ENCODE measurements at regions not wholly inside any gene's neighbourhood (a gene's known extent, or its start where the extent isn't known, plus 50 kb on each side); places are given as distances from the start of the nearest gene placed in this dataset.

- H3K4ac ChIP-seq (replicated peaks; ENCODE audit: insufficient read length, low read depth, low read length): no peak overlapping the region
- CTCF ChIA-PET (ENCODE audit: partially characterized antibody): no interaction called here
Observed at GRCh38 chr10:36662571-36662970, 462.8 kb upstream of the ANKRD30A start.

More at GRCh38 chr10:36662571-36662970, 462.8 kb upstream of the ANKRD30A start:
- H3K4me2 ChIP-seq (ENCODE audit: insufficient read depth in 1 of 2, low read depth in 2 of 2, low read length in 2 of 2): no peak overlapping the region
- no peak for TF ChIP-seq TCF12 (IDR thresholded peaks at IDR 0.05; ENCODE audit: low read depth, low read length)
- no peak for TF ChIP-seq RFX5 (IDR thresholded peaks at IDR 0.05; ENCODE audit: borderline replicate concordance, low read depth, low read length)
- TF ChIP-seq SAP30 (IDR thresholded peaks at IDR 0.05; ENCODE audit: insufficient read depth, insufficient replicate concordance, low read length): no peak
- TF ChIP-seq, protein P1, sequence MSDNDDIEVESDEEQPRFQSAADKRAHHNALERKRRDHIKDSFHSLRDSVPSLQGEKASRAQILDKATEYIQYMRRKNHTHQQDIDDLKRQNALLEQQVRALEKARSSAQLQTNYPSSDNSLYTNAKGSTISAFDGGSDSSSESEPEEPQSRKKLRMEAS (IDR thresholded peaks at IDR 0.05): no peak
- TF ChIP-seq TEAD4 (IDR thresholded peaks at IDR 0.05; ENCODE audit: low read depth, low read length): no peak
- no peak for TF ChIP-seq EZH2 (IDR thresholded peaks at IDR 0.05; ENCODE audit: low read depth, low read length, severe bottlenecking)
- TF ChIP-seq CBX5 (IDR thresholded peaks at IDR 0.05; ENCODE audit: low read depth, low read length): no peak
- TF ChIP-seq TAF7 (optimal IDR thresholded peaks at IDR 0.05; ENCODE audit: borderline replicate concordance, low read depth, low read length): no peak
- no peak for TF ChIP-seq NRF1 (IDR thresholded peaks at IDR 0.05; ENCODE audit: low read depth, low read length)
- TF ChIP-seq KDM1A (IDR thresholded peaks at IDR 0.05; ENCODE audit: borderline replicate concordance, low read length): no peak
- no peak overlapping the region for H3K14ac ChIP-seq (ENCODE audit: insufficient read length)
- H2BK20ac ChIP-seq (ENCODE audit: low read length): no peak overlapping the region
- POLR2A ChIA-PET (ENCODE audit: partially characterized antibody): no interaction called here
- no peak overlapping the region for H3K9ac ChIP-seq (replicated peaks in 1 of 4; ENCODE audit: extremely low read depth in 1 of 4, low read depth in 3 of 4, low read length in 3 of 4)
- no peak overlapping the region for H3K56ac ChIP-seq (replicated peaks; ENCODE audit: insufficient read length, low read depth, low read length)
- no peaks in the 10 kb centered on the region for H3K23me2 ChIP-seq (ENCODE audit: low read depth, low read length)
- H2AFZ ChIP-seq (ENCODE audit: low read length): no peak overlapping the region
- no peak overlapping the region for H4K8ac ChIP-seq (ENCODE audit: extremely low read depth, insufficient read depth, low read length)
- 94% methylated on average over 4 of the region's 4 CpGs; no CpG with 5 or more reads in 1 of the 2 experiments for WGBS, 2 experiments (ENCODE audit: extremely low coverage in 1 of 2, insufficient coverage in 1 of 2, insufficient read length in 1 of 2, insufficient replicate concordance in 2 of 2, low coverage in 1 of 2, low lambda C conversion rate in 2 of 2, missing lambda C conversion rate in 1 of 2)
- no peaks in the 10 kb centered on the region for H3K27me3 ChIP-seq (replicated peaks in 1 of 4; ENCODE audit: control insufficient read depth in 3 of 4, extremely low read depth in 1 of 4, insufficient read depth in 3 of 4, low read length in 3 of 4)
- H3K79me1 ChIP-seq (ENCODE audit: low read depth, low read length): no peaks in the 10 kb centered on the region
- no peak overlapping the region for H3K4me3 ChIP-seq (ENCODE audit: extremely low read depth in 1 of 4, insufficient read depth in 2 of 4, low read depth in 3 of 4, low read length in 4 of 4)
- no peak overlapping the region for H2BK15ac ChIP-seq (ENCODE audit: low read length)
- no peak overlapping the region for H2BK5ac ChIP-seq (ENCODE audit: low read depth, low read length)
- H4K5ac ChIP-seq (ENCODE audit: insufficient read length, low read depth, low read length): no peak overlapping the region
- H4K91ac ChIP-seq (replicated peaks; ENCODE audit: insufficient read length, low read length): no peak overlapping the region
- H2BK12ac ChIP-seq (ENCODE audit: low read depth, low read length): no peak overlapping the region
- no peaks in the 10 kb centered on the region for H4K20me1 ChIP-seq (replicated peaks in 1 of 2; ENCODE audit: control insufficient read depth in 1 of 2, insufficient read depth in 2 of 2, low read length in 2 of 2)
- H3K9me3 ChIP-seq (ENCODE audit: insufficient read depth in 2 of 2, low read depth in 1 of 2, low read length in 1 of 2): 0 out of 4 replicates have a peak, but pooled peaks cover 0 to 3% of the 10 kb centered on the region in 2 experiments
- no peak overlapping the region for H3K18ac ChIP-seq (ENCODE audit: extremely low read depth, low read length)
- H3K36me3 ChIP-seq (ENCODE audit: control insufficient read depth in 2 of 4, insufficient read depth in 4 of 4, low read length in 3 of 4): no peaks in the 10 kb centered on the region
- no peak overlapping the region for H3K27ac ChIP-seq (ENCODE audit: low read depth, low read length)
- no peaks in the 10 kb centered on the region for H3K79me2 ChIP-seq (ENCODE audit: control insufficient read depth in 1 of 2, insufficient read depth in 2 of 2, low read length in 2 of 2)
- no peak overlapping the region for H2BK120ac ChIP-seq (replicated peaks; ENCODE audit: low read depth, low read length)
- H2AK5ac ChIP-seq (ENCODE audit: low read depth, low read length): no peak overlapping the region
- DNase-seq (ENCODE audit: low read depth in 1 of 2, low spot score in 2 of 2): no peak
- no peaks in the 10 kb centered on the region for H3K4me1 ChIP-seq (replicated peaks in 1 of 4; ENCODE audit: control insufficient read depth in 3 of 4, insufficient read depth in 4 of 4, low read length in 3 of 4)
- no peak overlapping the region for H3K23ac ChIP-seq (ENCODE audit: insufficient read length)
- FAIRE-seq: no peak
